Adrenal gland (tissue), 9 donors: ENCODE measurements at regions not wholly inside any gene's neighbourhood (a gene's known extent, or its start where the extent isn't known, plus 50 kb on each side); places are given as distances from the start of the nearest gene placed in this dataset.

Source experiments
- DNase-seq, 7 donors: peaks; one replicate each; pipeline ENCODE4 v3.0.0-alpha.2; 2019 to 2020
- H3K27ac ChIP-seq, 5 donors: fragments of 200-600 bp; sonication (generic) in 4 of 5; 1 replicate in 3 of 5; 2 replicates in 2 of 5; pipeline versions ENCODE4 v1.5.1 to v1.8.0; 2016 to 2020; ENCODE audit warnings: mild to moderate bottlenecking in 1 of 5
- H3K27me3 ChIP-seq: fragments of 200-600 bp; 2 replicates; pipeline ENCODE4 v1.8.0; 2021
- H3K36me3 ChIP-seq, 2 donors: fragments of 200-600 bp; replicated peaks in 1 of 2; 1 replicate in 1 of 2; 2 replicates in 1 of 2; pipeline versions ENCODE4 v1.5.1 to v1.8.0; 2018 to 2022
- H3K4me1 ChIP-seq, 2 donors: fragments of 200-600 bp; replicated peaks in 1 of 2; 1 replicate in 1 of 2; 2 replicates in 1 of 2; pipeline versions ENCODE4 v1.5.1 to v1.8.0; 2018 to 2021
- H3K4me3 ChIP-seq, 4 donors: fragments of 200-600 bp; sonication (generic) in 3 of 4; one replicate each; pipeline ENCODE4 v1.5.1; 2016 to 2018
- H3K9me3 ChIP-seq, 3 donors: fragments of 200-600 bp; sonication (generic) in 1 of 3; replicated peaks in 1 of 3; 1 replicate in 2 of 3; 2 replicates in 1 of 3; pipeline versions ENCODE4 v1.5.1 to v1.8.0; 2016 to 2021
- CTCF ChIP-seq, 6 experiments: fragments of 450-650 bp in 4 of 6; fragments of 200-600 bp in 2 of 6; sonication (generic) in 1 of 6; IDR thresholded peaks; 1 replicate in 5 of 6; 2 replicates in 1 of 6; pipeline versions ENCODE4 v1.5.1 to v1.8.0; 2016 to 2021; ENCODE audit warnings: antibody characterized with exemption in 6 of 6, mild to moderate bottlenecking in 2 of 6, moderate library complexity in 1 of 6
- POLR2A ChIP-seq, 2 donors: fragments of 450-650 bp; IDR thresholded peaks; one replicate each; pipeline ENCODE4 v1.6.1; 2017; ENCODE audit warnings: antibody characterized with exemption in 2 of 2, mild to moderate bottlenecking in 2 of 2, moderate library complexity in 1 of 2
- WGBS, 4 donors: extraction: QIAGEN DNeasy Blood & Tissue Kit in 2 of 4; methylation state at CpG; one replicate each; pipeline versions ENCODE4 v1.1.5 to v1.1.7; 2013 to 2017; 5-methylcytosine and 5-hydroxymethylcytosine counted together
- intact Hi-C, 2 donors: fragments of 100-400 bp; cut with DNase I; formaldehyde crosslinking; loops; one replicate each; pipeline versions ENCODE4 v1.14.1 to v1.15.0; 2022 to 2023
- donor health status: healthy with polysubstance abuse.
- donor health status: Bipolar disorder and iron deficiency.
- donor health status: DM: yes; HTN: yes; CAD: no.
- donor health status: DM: no; HTN: no; CAD: no.
- donor health status: DM: no; HTN: no; CAD: no.

- Histone ChIP-seq H3K4me1 (no peaks in the 10 kb centered on the region), H3K9me3 (no peaks in the 10 kb centered on the region), H3K4me3 (no peak overlapping the region), H3K27me3 (peaks cover 5% of the 10 kb centered on the region), H3K27ac (no peak overlapping the region), H3K36me3 (no peaks in the 10 kb centered on the region)
- TF ChIP-seq CTCF (IDR thresholded peaks at IDR 0.05) (no peak), POLR2A (IDR thresholded peaks at IDR 0.05) (no peak)
- intact Hi-C loops: no loop called here
- WGBS, 4 donors: 88 to 94% (median 93%) methylated on average over 1 of the region's 1 CpG
- no peak for DNase-seq
Measured at GRCh38 chr2:66344087-66344663, 90.8 kb upstream of the MEIS1 start.

- intact Hi-C loops: no loop called here
- Histone ChIP-seq H3K4me1 (no peaks in the 10 kb centered on the region), H3K36me3 (no peaks in the 10 kb centered on the region), H3K4me3 (no peak overlapping the region), H3K27me3 (peaks cover 9% of the 10 kb centered on the region), H3K9me3 (no peaks in the 10 kb centered on the region), H3K27ac (no peak overlapping the region)
- WGBS, 4 donors: 66 to 71% (median 71%) methylated on average over 1 of the region's 1 CpG
- TF ChIP-seq CTCF (IDR thresholded peaks at IDR 0.05) (no peak), POLR2A (IDR thresholded peaks at IDR 0.05) (no peak)
- DNase-seq: no peak
Measured at GRCh38 chr2:66343259-66343658, 91.7 kb upstream of the MEIS1 start.

GRCh38 chr2:66340521-66340920, 94.4 kb upstream of the MEIS1 start:
- no peak overlapping the region for H3K4me3 ChIP-seq
- WGBS, 4 donors: 76 to 91% (median 81%) methylated on average over 5 of the region's 5 CpGs
- intact Hi-C loops: no loop called here
- H3K4me1 ChIP-seq: no peaks in the 10 kb centered on the region
- DNase-seq: no peak
- no peak overlapping the region for H3K27ac ChIP-seq
- H3K27me3 ChIP-seq: peaks cover 13% of the 10 kb centered on the region
- no peaks in the 10 kb centered on the region for H3K36me3 ChIP-seq
- TF ChIP-seq CTCF (IDR thresholded peaks at IDR 0.05) (no peak), POLR2A (IDR thresholded peaks at IDR 0.05) (no peak)
- H3K9me3 ChIP-seq: no peaks in the 10 kb centered on the region

- WGBS, 4 donors: 68 to 76% (median 74%) methylated on average over 9 to 10 of the region's 10 CpGs
- peak in 1 of 7 donors; percentile 23 for DNase-seq
- no peaks in the 10 kb centered on the region for H3K36me3 ChIP-seq
- peaks cover 15% of the 10 kb centered on the region for H3K27me3 ChIP-seq
- H3K9me3 ChIP-seq: no peaks in the 10 kb centered on the region
- H3K4me3 ChIP-seq: no peak overlapping the region
- H3K27ac ChIP-seq: no peak overlapping the region
- TF ChIP-seq CTCF (IDR thresholded peaks at IDR 0.05): no peak
- no peak for TF ChIP-seq POLR2A (IDR thresholded peaks at IDR 0.05)
- intact Hi-C loops: no loop called here
- no peaks in the 10 kb centered on the region for H3K4me1 ChIP-seq
Measured at GRCh38 chr2:66334237-66335029, 100.5 kb upstream of the MEIS1 start.
